GM12878 (cell line): ENCODE measurements at regions not wholly inside any gene's neighbourhood (a gene's known extent, or its start where the extent isn't known, plus 50 kb on each side); places are given as distances from the start of the nearest gene placed in this dataset.

Experiments used
- ATAC-seq: fragments of 200-7000 bp; cut with Tn5 transposase; 3 replicates; pipeline ENCODE4 v1.9.1; 2020; ENCODE audit warnings: mild to moderate bottlenecking, moderate library complexity
- BruUV-seq: library from RNA; stranded (reverse); fragments of 400-500 nt; replicated peaks from 2 replicates; lab custom pipeline; 2021; lab: Mats Ljungman, UMichigan
- CTCF ChIA-PET: fragments of 300-600 bp; sonication (Branson Sonifier 250); formaldehyde crosslinking; extraction: SDS; loops from one replicate; lab custom pipeline; 2021; ENCODE audit warnings: inconsistent platforms; lab: Yijun Ruan, JAX
- POLR2A ChIA-PET: fragments of 350-600 bp; formaldehyde crosslinking; extraction: SDS; loops from one replicate; lab custom pipeline; 2021; ENCODE audit warnings: inconsistent platforms; lab: Charles Lee
- RAD21 ChIA-PET: fragments of 300-600 bp; sonication (Branson Sonifier 250); formaldehyde crosslinking; loops from one replicate; lab custom pipeline; 2023; ENCODE audit warnings: antibody characterized with exemption; ENCODE audit not compliant: unreplicated experiment; lab: Charles Lee
- SMC1A ChIA-PET: fragments of 300-600 bp; sonication (Branson Sonifier 250); formaldehyde crosslinking; loops from one replicate; lab custom pipeline; 2023; ENCODE audit not compliant: unreplicated experiment, uncharacterized antibody; lab: Charles Lee
- DNase-seq: peaks from one replicate; pipeline ENCODE4 v3.0.0-alpha.2; 2011; ENCODE audit warnings: low read depth, low spot score
- FAIRE-seq: peaks from 3 replicates; lab custom pipeline; 2011; peaks lifted over from hg19 to GRCh38; lab: Jason Lieb, UNC
- H2AFZ ChIP-seq: 2 replicates; pipeline ENCODE4 v1.6.0; 2011; ENCODE audit warnings: low read depth, low read length, control low read depth; ENCODE audit not compliant: control insufficient read depth
- H3K27ac ChIP-seq: 2 replicates; pipeline ENCODE4 v1.5.1; 2011; ENCODE audit warnings: control low read depth; ENCODE audit not compliant: control insufficient read depth, insufficient read depth
- H3K27me3 ChIP-seq, 2 experiments: replicated peaks in 1 of 2; 2 replicates each; pipeline versions ENCODE4 v1.6.0 to v1.6.1; 2011; ENCODE audit warnings: low read length in 1 of 2; ENCODE audit not compliant: control insufficient read depth in 2 of 2, insufficient read depth in 2 of 2
- H3K36me3 ChIP-seq, 2 experiments: 2 replicates each; pipeline ENCODE4 v1.5.1; 2011; ENCODE audit warnings: low read length in 1 of 2; ENCODE audit not compliant: control insufficient read depth in 2 of 2, insufficient read depth in 2 of 2
- H3K4me1 ChIP-seq: 2 replicates; pipeline ENCODE4 v1.6.1; 2011; ENCODE audit warnings: mild to moderate bottlenecking, low read length, moderate library complexity, mixed read lengths; ENCODE audit not compliant: control insufficient read depth, insufficient read depth
- H3K4me2 ChIP-seq: 2 replicates; pipeline ENCODE4 v1.6.0; 2011; ENCODE audit warnings: control low read depth; ENCODE audit not compliant: control insufficient read depth, insufficient read depth
- H3K4me3 ChIP-seq: fragments of 200-600 bp; sonication (generic); 2 replicates; pipeline ENCODE4 v1.5.1; 2016
- H3K79me2 ChIP-seq: 2 replicates; pipeline ENCODE4 v1.6.0; 2011; ENCODE audit warnings: low read length; ENCODE audit not compliant: control insufficient read depth, insufficient read depth
- H3K9ac ChIP-seq: 2 replicates; pipeline ENCODE4 v1.8.0; 2011; ENCODE audit warnings: low read length, control low read depth, mixed read lengths; ENCODE audit not compliant: control insufficient read depth, insufficient read depth
- H3K9me3 ChIP-seq: replicated peaks from 3 replicates; pipeline ENCODE4 v1.5.1; 2011; ENCODE audit warnings: mild to moderate bottlenecking, low read length; ENCODE audit not compliant: control insufficient read depth, insufficient read depth
- H4K20me1 ChIP-seq: 2 replicates; pipeline ENCODE4 v1.6.0; 2011; ENCODE audit not compliant: control insufficient read depth, insufficient read depth
- HDGF ChIP-seq: fragments of 450-650 bp; IDR thresholded peaks from 2 replicates; pipeline ENCODE4 v1.6.1; 2016; ENCODE audit warnings: antibody characterized with exemption
- MYB ChIP-seq: fragments of 150-350 bp; IDR thresholded peaks from 2 replicates; pipeline ENCODE4 v1.6.1; 2014; ENCODE audit warnings: mild to moderate bottlenecking, low read depth, low read length, borderline replicate concordance
- MYC ChIP-seq: IDR thresholded peaks from 2 replicates; pipeline ENCODE4 v1.6.1; 2011; ENCODE audit warnings: mild to moderate bottlenecking, low read length, moderate library complexity, inconsistent platforms; ENCODE audit not compliant: insufficient read depth, insufficient replicate concordance, insufficient read length, severe bottlenecking
- NR2C2 ChIP-seq: IDR thresholded peaks from 2 replicates; pipeline ENCODE4 v1.6.1; 2011; ENCODE audit warnings: borderline replicate concordance, low read depth; ENCODE audit not compliant: control insufficient read depth, insufficient read length
- POLR2AphosphoS5 ChIP-seq: IDR thresholded peaks from 2 replicates; pipeline ENCODE4 v1.6.1; 2011; ENCODE audit warnings: mild to moderate bottlenecking, low read length, inconsistent platforms
- SIN3A ChIP-seq: IDR thresholded peaks from 2 replicates; pipeline ENCODE4 v1.6.1; 2012; ENCODE audit warnings: low read depth, low read length, improper control_type of control experiment
- TAF1 ChIP-seq: IDR thresholded peaks from 2 replicates; pipeline ENCODE4 v1.6.1; 2011; ENCODE audit warnings: mild to moderate bottlenecking, low read depth, low read length, borderline replicate concordance
- TARDBP ChIP-seq: IDR thresholded peaks from 2 replicates; pipeline ENCODE4 v1.6.1; 2016; ENCODE audit warnings: borderline replicate concordance
- ZBED1 ChIP-seq: IDR thresholded peaks from 2 replicates; pipeline ENCODE4 v1.6.1; 2016; ENCODE audit warnings: borderline replicate concordance
- WGBS: methylation state at CpG from one replicate; pipeline ENCODE4 v1.1.6; 2016; ENCODE audit warnings: low lambda C conversion rate; ENCODE audit not compliant: insufficient replicate concordance, insufficient coverage; ENCODE audit errors: missing lambda C conversion rate; 5-methylcytosine and 5-hydroxymethylcytosine counted together
- in situ Hi-C: fragments of 300-500 bp; cut with MboI; formaldehyde crosslinking; loops from 9 replicates; pipeline ENCODE4 v1.14.3; 2018; ENCODE audit warnings: mixed read lengths
- intact Hi-C: fragments of 100-400 bp; cut with micrococcal nuclease; formaldehyde crosslinking; loops from one replicate; pipeline ENCODE4 v1.14.2; 2022; ENCODE audit not compliant: unreplicated experiment
- TF ChIP-seq, protein P1 (sequence below): fragments of 450-650 bp; IDR thresholded peaks from 2 replicates; pipeline ENCODE4 v1.6.1; 2017; ENCODE audit warnings: mild to moderate bottlenecking
- TF ChIP-seq, protein P2 (sequence below): fragments of 450-650 bp; IDR thresholded peaks from 2 replicates; pipeline ENCODE4 v1.6.1; 2016; ENCODE audit warnings: mild to moderate bottlenecking
- TF ChIP-seq, protein P3 (sequence below): fragments of 450-650 bp; IDR thresholded peaks from 2 replicates; pipeline ENCODE4 v1.6.1; 2014; ENCODE audit warnings: mild to moderate bottlenecking
- TF ChIP-seq, protein P4 (sequence below): IDR thresholded peaks from 2 replicates; pipeline ENCODE4 v1.6.1; 2011; ENCODE audit warnings: mild to moderate bottlenecking, low read depth, low read length, moderate library complexity; ENCODE audit not compliant: insufficient replicate concordance
- TF ChIP-seq, protein P5 (sequence below): fragments of 450-650 bp; IDR thresholded peaks from 2 replicates; pipeline ENCODE4 v1.6.1; 2017; ENCODE audit warnings: low read depth, mild to moderate bottlenecking, moderate library complexity
- TF ChIP-seq, protein P6 (sequence below): IDR thresholded peaks from 2 replicates; pipeline ENCODE4 v1.6.1; 2011; ENCODE audit warnings: low read depth, mild to moderate bottlenecking, low read length, moderate library complexity, borderline replicate concordance; ENCODE audit errors: extremely low read depth

DNA sequence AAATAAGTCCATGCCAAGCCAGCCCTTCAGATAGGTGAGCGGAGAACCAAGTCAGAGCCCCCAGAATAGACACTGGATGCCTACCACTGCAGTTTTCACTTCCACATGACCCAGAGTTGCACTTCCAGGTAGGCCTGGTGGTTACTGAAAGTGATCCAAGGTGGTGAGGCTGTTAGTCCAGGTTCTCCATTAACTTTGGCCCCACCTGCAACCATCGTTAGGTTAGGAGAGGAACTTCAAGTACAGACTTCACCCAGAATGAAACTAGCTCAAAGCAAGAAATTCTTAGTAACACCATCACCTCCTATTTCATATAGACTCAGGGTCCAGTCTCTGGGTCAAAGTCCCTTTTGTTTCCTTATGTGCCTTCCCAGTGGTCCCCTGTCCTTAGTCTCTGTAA lies 293.1 kb upstream of the ID2 start:
- intact Hi-C loops (no loop called here), in situ Hi-C loops (no loop called here)
- CTCF ChIA-PET = interaction anchor here (1.2 to 3.2 kb wide), 4 partner anchors 8 to 20 kb away, joined by 3 to 19 read pairs (median 4); no protein-coding TSS in a partner anchor
- Histone ChIP-seq H3K9ac (no peak overlapping the region), H4K20me1 (no peaks in the 10 kb centered on the region), H3K36me3 (peaks cover 0 to 10% of the 10 kb centered on the region in 2 experiments; a peak in 2 of 4 replicates), H3K9me3 (peaks cover 5% of the 10 kb centered on the region; the same call in 2 of the 3 replicates), H3K4me3 (no peak overlapping the region), H3K79me2 (no peaks in the 10 kb centered on the region), H3K27ac (no peak overlapping the region), H3K27me3 (no peaks in the 10 kb centered on the region), H3K4me1 (peaks cover 3% of the 10 kb centered on the region; the same call in 1 of the 2 replicates), H2AFZ (no peak overlapping the region), H3K4me2 (peak overlapping the region; percentile 5; the same call in 1 of the 2 replicates)
- SMC1A ChIA-PET = interaction anchor here (0.6 to 3.9 kb wide), 10 partner anchors 9 to 83 kb away, joined by 3 to 35 read pairs (median 5); no protein-coding TSS in a partner anchor
- no TSS peak for BruUV-seq
- RAD21 ChIA-PET = interaction anchor here (0.6 to 1.7 kb wide), 6 partner anchors 9 to 314 kb away, joined by 3 to 6 read pairs (median 3); no protein-coding TSS in a partner anchor
- DNase-seq (no peak), FAIRE-seq (no peak), ATAC-seq (peak; percentile 47)
- POLR2A ChIA-PET = interaction anchor here (1.5 kb wide), 1 partner anchor 9 kb away, joined by 3 read pairs; no protein-coding TSS in a partner anchor
- 60% methylated on average over 2 of the region's 2 CpGs for WGBS
- TF ChIP-seq TAF1 (no peak), TARDBP (no peak), ZBED1 (no peak), SIN3A (no peak), POLR2AphosphoS5 (no peak), MYC (no peak), HDGF (no peak), MYB (no peak), NR2C2 (no peak)
- TF ChIP-seq, protein P1, sequence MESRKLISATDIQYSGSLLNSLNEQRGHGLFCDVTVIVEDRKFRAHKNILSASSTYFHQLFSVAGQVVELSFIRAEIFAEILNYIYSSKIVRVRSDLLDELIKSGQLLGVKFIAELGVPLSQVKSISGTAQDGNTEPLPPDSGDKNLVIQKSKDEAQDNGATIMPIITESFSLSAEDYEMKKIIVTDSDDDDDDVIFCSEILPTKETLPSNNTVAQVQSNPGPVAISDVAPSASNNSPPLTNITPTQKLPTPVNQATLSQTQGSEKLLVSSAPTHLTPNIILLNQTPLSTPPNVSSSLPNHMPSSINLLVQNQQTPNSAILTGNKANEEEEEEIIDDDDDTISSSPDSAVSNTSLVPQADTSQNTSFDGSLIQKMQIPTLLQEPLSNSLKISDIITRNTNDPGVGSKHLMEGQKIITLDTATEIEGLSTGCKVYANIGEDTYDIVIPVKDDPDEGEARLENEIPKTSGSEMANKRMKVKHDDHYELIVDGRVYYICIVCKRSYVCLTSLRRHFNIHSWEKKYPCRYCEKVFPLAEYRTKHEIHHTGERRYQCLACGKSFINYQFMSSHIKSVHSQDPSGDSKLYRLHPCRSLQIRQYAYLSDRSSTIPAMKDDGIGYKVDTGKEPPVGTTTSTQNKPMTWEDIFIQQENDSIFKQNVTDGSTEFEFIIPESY = no peak
- TF ChIP-seq, protein P2, sequence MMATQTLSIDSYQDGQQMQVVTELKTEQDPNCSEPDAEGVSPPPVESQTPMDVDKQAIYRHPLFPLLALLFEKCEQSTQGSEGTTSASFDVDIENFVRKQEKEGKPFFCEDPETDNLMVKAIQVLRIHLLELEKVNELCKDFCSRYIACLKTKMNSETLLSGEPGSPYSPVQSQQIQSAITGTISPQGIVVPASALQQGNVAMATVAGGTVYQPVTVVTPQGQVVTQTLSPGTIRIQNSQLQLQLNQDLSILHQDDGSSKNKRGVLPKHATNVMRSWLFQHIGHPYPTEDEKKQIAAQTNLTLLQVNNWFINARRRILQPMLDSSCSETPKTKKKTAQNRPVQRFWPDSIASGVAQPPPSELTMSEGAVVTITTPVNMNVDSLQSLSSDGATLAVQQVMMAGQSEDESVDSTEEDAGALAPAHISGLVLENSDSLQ = no peak
- TF ChIP-seq, protein P3, sequence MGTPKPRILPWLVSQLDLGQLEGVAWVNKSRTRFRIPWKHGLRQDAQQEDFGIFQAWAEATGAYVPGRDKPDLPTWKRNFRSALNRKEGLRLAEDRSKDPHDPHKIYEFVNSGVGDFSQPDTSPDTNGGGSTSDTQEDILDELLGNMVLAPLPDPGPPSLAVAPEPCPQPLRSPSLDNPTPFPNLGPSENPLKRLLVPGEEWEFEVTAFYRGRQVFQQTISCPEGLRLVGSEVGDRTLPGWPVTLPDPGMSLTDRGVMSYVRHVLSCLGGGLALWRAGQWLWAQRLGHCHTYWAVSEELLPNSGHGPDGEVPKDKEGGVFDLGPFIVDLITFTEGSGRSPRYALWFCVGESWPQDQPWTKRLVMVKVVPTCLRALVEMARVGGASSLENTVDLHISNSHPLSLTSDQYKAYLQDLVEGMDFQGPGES = no peak
- TF ChIP-seq, protein P4, sequence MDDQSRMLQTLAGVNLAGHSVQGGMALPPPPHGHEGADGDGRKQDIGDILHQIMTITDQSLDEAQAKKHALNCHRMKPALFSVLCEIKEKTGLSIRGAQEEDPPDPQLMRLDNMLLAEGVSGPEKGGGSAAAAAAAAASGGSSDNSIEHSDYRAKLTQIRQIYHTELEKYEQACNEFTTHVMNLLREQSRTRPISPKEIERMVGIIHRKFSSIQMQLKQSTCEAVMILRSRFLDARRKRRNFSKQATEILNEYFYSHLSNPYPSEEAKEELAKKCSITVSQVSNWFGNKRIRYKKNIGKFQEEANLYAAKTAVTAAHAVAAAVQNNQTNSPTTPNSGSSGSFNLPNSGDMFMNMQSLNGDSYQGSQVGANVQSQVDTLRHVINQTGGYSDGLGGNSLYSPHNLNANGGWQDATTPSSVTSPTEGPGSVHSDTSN = no peak
- TF ChIP-seq, protein P5, sequence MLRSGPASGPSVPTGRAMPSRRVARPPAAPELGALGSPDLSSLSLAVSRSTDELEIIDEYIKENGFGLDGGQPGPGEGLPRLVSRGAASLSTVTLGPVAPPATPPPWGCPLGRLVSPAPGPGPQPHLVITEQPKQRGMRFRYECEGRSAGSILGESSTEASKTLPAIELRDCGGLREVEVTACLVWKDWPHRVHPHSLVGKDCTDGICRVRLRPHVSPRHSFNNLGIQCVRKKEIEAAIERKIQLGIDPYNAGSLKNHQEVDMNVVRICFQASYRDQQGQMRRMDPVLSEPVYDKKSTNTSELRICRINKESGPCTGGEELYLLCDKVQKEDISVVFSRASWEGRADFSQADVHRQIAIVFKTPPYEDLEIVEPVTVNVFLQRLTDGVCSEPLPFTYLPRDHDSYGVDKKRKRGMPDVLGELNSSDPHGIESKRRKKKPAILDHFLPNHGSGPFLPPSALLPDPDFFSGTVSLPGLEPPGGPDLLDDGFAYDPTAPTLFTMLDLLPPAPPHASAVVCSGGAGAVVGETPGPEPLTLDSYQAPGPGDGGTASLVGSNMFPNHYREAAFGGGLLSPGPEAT = no peak
- TF ChIP-seq, protein P6, sequence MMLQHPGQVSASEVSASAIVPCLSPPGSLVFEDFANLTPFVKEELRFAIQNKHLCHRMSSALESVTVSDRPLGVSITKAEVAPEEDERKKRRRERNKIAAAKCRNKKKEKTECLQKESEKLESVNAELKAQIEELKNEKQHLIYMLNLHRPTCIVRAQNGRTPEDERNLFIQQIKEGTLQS = no peak
